ENCODE measurements at regions not wholly inside any gene's neighbourhood (a gene's known extent, or its start where the extent isn't known, plus 50 kb on each side); places are given as distances from the start of the nearest gene placed in this dataset.

- Histone ChIP-seq H3K9me3 (no peaks in the 10 kb centered on the region), H3K27me3 (replicated peaks; ENCODE audit: insufficient read depth) (no peaks in the 10 kb centered on the region), H3K27ac (no peak overlapping the region), H3K4me3 (no peak overlapping the region), H3K4me1 (ENCODE audit: control insufficient read depth in 1 of 2, low read depth in 2 of 2) (no peaks in the 10 kb centered on the region), H3K36me3 (no peaks in the 10 kb centered on the region)
- no peak for TF ChIP-seq CTCF (IDR thresholded peaks at IDR 0.05)
- ATAC-seq (ENCODE audit: insufficient number of reproducible peaks, low FRiP score, low read depth) (no peak), DNase-seq (ENCODE audit: low spot score) (no peak)
These were observed 50.1 kb upstream of the TNFAIP3 start for GRCh38 chr6:137816688-137817618.

Measured in thoracic aorta (tissue), 2 donors.